Smooth muscle cell (in vitro differentiated cells): ENCODE measurements at regions not wholly inside any gene's neighbourhood (a gene's known extent, or its start where the extent isn't known, plus 50 kb on each side); places are given as distances from the start of the nearest gene placed in this dataset.

ENCODE experiments used
- DNase-seq: peaks from one replicate; lab custom pipeline; 2025; ENCODE audit not compliant: unreplicated experiment; lab: John Stamatoyannopoulos, UW
- H2AFZ ChIP-seq: fragments of 200-600 bp; sonication (generic); 2 replicates; pipeline ENCODE4 v1.6.0; 2016; ENCODE audit warnings: antibody characterized with exemption, low read depth, mild to moderate bottlenecking
- H3F3A ChIP-seq: fragments of 200-600 bp; sonication (generic); 2 replicates; pipeline ENCODE4 v1.6.0; 2017; ENCODE audit warnings: antibody characterized with exemption, low read depth
- H3K27ac ChIP-seq: fragments of 200-600 bp; sonication (generic); 2 replicates; pipeline ENCODE4 v1.5.1; 2016; ENCODE audit warnings: low read depth, mild to moderate bottlenecking
- H3K27me3 ChIP-seq: fragments of 200-600 bp; sonication (generic); 2 replicates; pipeline ENCODE4 v1.6.1; 2016; ENCODE audit warnings: low read depth, mild to moderate bottlenecking
- H3K36me3 ChIP-seq: fragments of 200-600 bp; sonication (generic); 2 replicates; pipeline ENCODE4 v1.5.1; 2016; ENCODE audit warnings: low read depth
- H3K4me1 ChIP-seq: fragments of 200-600 bp; sonication (generic); 2 replicates; pipeline ENCODE4 v1.5.1; 2016; ENCODE audit warnings: low read depth
- H3K4me2 ChIP-seq: fragments of 200-600 bp; sonication (generic); 2 replicates; pipeline ENCODE4 v1.6.0; 2016; ENCODE audit warnings: mild to moderate bottlenecking
- H3K4me3 ChIP-seq: fragments of 200-600 bp; sonication (generic); 2 replicates; pipeline ENCODE4 v1.5.1; 2016; ENCODE audit warnings: mild to moderate bottlenecking
- H3K79me2 ChIP-seq: fragments of 200-600 bp; sonication (generic); 2 replicates; pipeline ENCODE4 v1.6.0; 2016; ENCODE audit warnings: low read depth, mild to moderate bottlenecking
- H3K9ac ChIP-seq: fragments of 200-600 bp; sonication (generic); 2 replicates; pipeline ENCODE4 v1.6.0; 2016; ENCODE audit warnings: low read depth
- H3K9me3 ChIP-seq: fragments of 200-600 bp; sonication (generic); replicated peaks from 2 replicates; pipeline ENCODE4 v1.5.1; 2016; ENCODE audit warnings: low read depth
- H4K20me1 ChIP-seq: fragments of 200-600 bp; sonication (generic); 2 replicates; pipeline ENCODE4 v1.6.0; 2016; ENCODE audit warnings: low read depth
- CTCF ChIP-seq: fragments of 200-600 bp; sonication (generic); IDR thresholded peaks from 2 replicates; pipeline ENCODE4 v1.5.1; 2017; ENCODE audit warnings: borderline replicate concordance, mild to moderate bottlenecking, antibody characterized with exemption; ENCODE audit not compliant: insufficient read depth, poor library complexity, severe bottlenecking
- WGBS: methylation state at CpG from one replicate; pipeline ENCODE4 v1.1.7; 2016; ENCODE audit warnings: low lambda C conversion rate; 5-methylcytosine and 5-hydroxymethylcytosine counted together

- Histone ChIP-seq H2AFZ (no peak overlapping the region), H3K4me2 (no peak overlapping the region), H3K9ac (no peak overlapping the region), H3F3A (no peaks in the 10 kb centered on the region), H3K79me2 (no peaks in the 10 kb centered on the region), H3K36me3 (no peaks in the 10 kb centered on the region), H3K4me3 (no peak overlapping the region), H4K20me1 (no peaks in the 10 kb centered on the region), H3K4me1 (no peaks in the 10 kb centered on the region), H3K9me3 (no peaks in the 10 kb centered on the region), H3K27ac (no peak overlapping the region), H3K27me3 (no peaks in the 10 kb centered on the region)
- no peak for DNase-seq
- 66% methylated on average over 6 of the region's 6 CpGs for WGBS
- no peak for TF ChIP-seq CTCF
These were observed 62.4 kb upstream of the TRPM1 start for GRCh38 chr15:31163769-31164572.

GRCh38 chr15:31164573-31164912, 63.0 kb upstream of the TRPM1 start:
- Histone ChIP-seq H3K27ac (peak overlapping the region; percentile 13), H3K9me3 (no peaks in the 10 kb centered on the region), H3K4me1 (no peaks in the 10 kb centered on the region), H2AFZ (no peak overlapping the region), H3K4me3 (no peak overlapping the region), H3K4me2 (no peak overlapping the region), H3K9ac (no peak overlapping the region), H4K20me1 (no peaks in the 10 kb centered on the region), H3F3A (no peaks in the 10 kb centered on the region), H3K79me2 (no peaks in the 10 kb centered on the region), H3K36me3 (no peaks in the 10 kb centered on the region), H3K27me3 (no peaks in the 10 kb centered on the region)
- TF ChIP-seq CTCF = no peak
- no peak for DNase-seq
- WGBS = 95% methylated on average over 1 of the region's 1 CpG

GRCh38 chr15:31169558-31169957, 68.0 kb upstream of the TRPM1 start:
- WGBS = 95% methylated on average over 7 of the region's 7 CpGs
- Histone ChIP-seq H4K20me1 (no peaks in the 10 kb centered on the region), H3K36me3 (no peaks in the 10 kb centered on the region), H3K4me1 (no peaks in the 10 kb centered on the region), H3K79me2 (no peaks in the 10 kb centered on the region), H3K4me3 (no peak overlapping the region), H3K27ac (no peak overlapping the region), H3K9me3 (no peaks in the 10 kb centered on the region), H3K27me3 (no peaks in the 10 kb centered on the region), H3K9ac (no peak overlapping the region), H3K4me2 (no peak overlapping the region), H2AFZ (no peak overlapping the region), H3F3A (no peaks in the 10 kb centered on the region)
- no peak for DNase-seq
- TF ChIP-seq CTCF = no peak

- no peaks in the 10 kb centered on the region for H3K27me3 ChIP-seq
- DNase-seq = no peak
- no peak overlapping the region for H3K9ac ChIP-seq
- no peaks in the 10 kb centered on the region for H3K36me3 ChIP-seq
- no peaks in the 10 kb centered on the region for H3K4me1 ChIP-seq
- WGBS = 88% methylated on average over 7 of the region's 8 CpGs
- TF ChIP-seq CTCF = no peak
- no peaks in the 10 kb centered on the region for H4K20me1 ChIP-seq
- H3K4me2 ChIP-seq = no peak overlapping the region
- H3F3A ChIP-seq = no peaks in the 10 kb centered on the region
- H3K9me3 ChIP-seq = no peaks in the 10 kb centered on the region
- no peak overlapping the region for H3K4me3 ChIP-seq
- no peaks in the 10 kb centered on the region for H3K79me2 ChIP-seq
- H3K27ac ChIP-seq = no peak overlapping the region
- no peak overlapping the region for H2AFZ ChIP-seq
These were observed 70.2 kb upstream of the TRPM1 start for GRCh38 chr15:31171731-31172130.
